ENCODE measurements at regions not wholly inside any gene's neighbourhood (a gene's known extent, or its start where the extent isn't known, plus 50 kb on each side); places are given as distances from the start of the nearest gene placed in this dataset.
"Not testable (repeated sequence)": the region's sequence is repeated elsewhere in the genome, so short reads cannot be mapped to it uniquely, and the experiment has no call there.

GRCh38 chr17:63190821-63191370 lies 224.9 kb downstream of the TANC2 start:
- Mint-ChIP-seq H3K27me3 (no peaks in the 10 kb centered on the region), H3K27ac (no peak overlapping the region), H3K4me3 (no peak overlapping the region), H3K36me3 (ENCODE audit: low read depth) (peaks cover 1% of the 10 kb centered on the region), H3K9me3 (no peaks in the 10 kb centered on the region), H3K4me1 (no peaks in the 10 kb centered on the region)
- intact Hi-C loops (cut with micrococcal nuclease) = no loop called here
- DNase-seq = no peak

- H3K36me3 Mint-ChIP-seq (ENCODE audit: low read depth) = peaks cover 2% of the 10 kb centered on the region
- H3K4me3 Mint-ChIP-seq = no peak overlapping the region
- no peaks in the 10 kb centered on the region for H3K27me3 Mint-ChIP-seq
- no peaks in the 10 kb centered on the region for H3K4me1 Mint-ChIP-seq
- H3K27ac Mint-ChIP-seq = no peak overlapping the region
- H3K9me3 Mint-ChIP-seq = no peaks in the 10 kb centered on the region
- DNase-seq = no peak
- intact Hi-C loops (cut with micrococcal nuclease) = no loop called here
Observed at GRCh38 chr17:63191610-63192009, 225.6 kb downstream of the TANC2 start.

GRCh38 chr17:63193827-63194226 lies 227.8 kb downstream of the TANC2 start:
- no peak for DNase-seq
- no peaks in the 10 kb centered on the region for H3K27me3 Mint-ChIP-seq
- no peak overlapping the region for H3K4me3 Mint-ChIP-seq
- peaks cover 2% of the 10 kb centered on the region for H3K36me3 Mint-ChIP-seq (ENCODE audit: low read depth)
- no peaks in the 10 kb centered on the region for H3K9me3 Mint-ChIP-seq
- H3K4me1 Mint-ChIP-seq = peaks cover 2% of the 10 kb centered on the region
- H3K27ac Mint-ChIP-seq = no peak overlapping the region
- intact Hi-C loops (cut with micrococcal nuclease) = no loop called here

GRCh38 chr17:63196772-63197335 lies 230.8 kb downstream of the TANC2 start:
- DNase-seq = no peak
- Mint-ChIP-seq H3K4me1 (peaks cover 2% of the 10 kb centered on the region), H3K27ac (no peak overlapping the region), H3K4me3 (no peak overlapping the region), H3K36me3 (ENCODE audit: low read depth) (peaks cover 2% of the 10 kb centered on the region), H3K9me3 (no peaks in the 10 kb centered on the region), H3K27me3 (no peaks in the 10 kb centered on the region)
- intact Hi-C loops (cut with micrococcal nuclease) = no loop called here

- Mint-ChIP-seq H3K36me3 (ENCODE audit: low read depth) (no peaks in the 10 kb centered on the region), H3K4me1 (no peaks in the 10 kb centered on the region), H3K4me3 (no peak overlapping the region), H3K27me3 (peaks cover 2% of the 10 kb centered on the region), H3K27ac (no peak overlapping the region), H3K9me3 (peaks cover 5% of the 10 kb centered on the region)
- no peak for DNase-seq
- intact Hi-C loops (cut with micrococcal nuclease) = no loop called here
Observed at GRCh38 chr17:63203652-63204051, 237.6 kb downstream of the TANC2 start.

- DNase-seq = no peak
- H3K27ac Mint-ChIP-seq = no peak overlapping the region
- H3K9me3 Mint-ChIP-seq = no peaks in the 10 kb centered on the region
- no peaks in the 10 kb centered on the region for H3K36me3 Mint-ChIP-seq (ENCODE audit: low read depth)
- H3K27me3 Mint-ChIP-seq = no peaks in the 10 kb centered on the region
- H3K4me1 Mint-ChIP-seq = no peaks in the 10 kb centered on the region
- H3K4me3 Mint-ChIP-seq = no peak overlapping the region
- intact Hi-C loops (cut with micrococcal nuclease) = no loop called here
Observed at GRCh38 chr17:63221939-63222338, 224.2 kb downstream of the CYB561 start.

GRCh38 chr17:63222655-63223054 lies 223.5 kb downstream of the CYB561 start:
- H3K4me1 Mint-ChIP-seq = no peaks in the 10 kb centered on the region
- H3K27ac Mint-ChIP-seq = no peak overlapping the region
- no peak for DNase-seq
- H3K4me3 Mint-ChIP-seq = no peak overlapping the region
- no peaks in the 10 kb centered on the region for H3K9me3 Mint-ChIP-seq
- no peaks in the 10 kb centered on the region for H3K27me3 Mint-ChIP-seq
- no peaks in the 10 kb centered on the region for H3K36me3 Mint-ChIP-seq (ENCODE audit: low read depth)
- intact Hi-C loops (cut with micrococcal nuclease) = no loop called here

GRCh38 chr17:63223212-63223911 lies 222.7 kb downstream of the CYB561 start:
- intact Hi-C loops (cut with micrococcal nuclease) = no loop called here
- H3K4me1 Mint-ChIP-seq = no peaks in the 10 kb centered on the region
- H3K36me3 Mint-ChIP-seq (ENCODE audit: low read depth) = no peaks in the 10 kb centered on the region
- no peaks in the 10 kb centered on the region for H3K27me3 Mint-ChIP-seq
- H3K27ac Mint-ChIP-seq = no peak overlapping the region
- H3K9me3 Mint-ChIP-seq = peaks cover 3% of the 10 kb centered on the region
- no peak overlapping the region for H3K4me3 Mint-ChIP-seq
- no peak for DNase-seq

- H3K36me3 Mint-ChIP-seq (ENCODE audit: low read depth) = no peaks in the 10 kb centered on the region
- no peak overlapping the region for H3K27ac Mint-ChIP-seq
- no peaks in the 10 kb centered on the region for H3K27me3 Mint-ChIP-seq
- peaks cover 3% of the 10 kb centered on the region for H3K9me3 Mint-ChIP-seq
- no peak for DNase-seq
- no peaks in the 10 kb centered on the region for H3K4me1 Mint-ChIP-seq
- H3K4me3 Mint-ChIP-seq = no peak overlapping the region
- intact Hi-C loops (cut with micrococcal nuclease) = no loop called here
Observed at GRCh38 chr17:63224644-63225043, 221.5 kb downstream of the CYB561 start.

GRCh38 chr17:63226720-63227119 lies 219.4 kb downstream of the CYB561 start:
- DNase-seq; H3K27ac Mint-ChIP-seq; H3K36me3 Mint-ChIP-seq (ENCODE audit: low read depth); H3K4me3 Mint-ChIP-seq; H3K27me3 Mint-ChIP-seq; H3K4me1 Mint-ChIP-seq; intact Hi-C loops (cut with micrococcal nuclease); H3K9me3 Mint-ChIP-seq: not testable (repeated sequence)

GRCh38 chr17:63231015-63231620 lies 215.0 kb downstream of the CYB561 start:
- H3K4me3 Mint-ChIP-seq; H3K4me1 Mint-ChIP-seq; H3K27me3 Mint-ChIP-seq; H3K27ac Mint-ChIP-seq; H3K9me3 Mint-ChIP-seq; H3K36me3 Mint-ChIP-seq (ENCODE audit: low read depth); intact Hi-C loops (cut with micrococcal nuclease); DNase-seq: not testable (repeated sequence)

- intact Hi-C loops (cut with micrococcal nuclease) = no loop called here
- peaks cover 6% of the 10 kb centered on the region for H3K9me3 Mint-ChIP-seq
- H3K27me3 Mint-ChIP-seq = peaks cover 4% of the 10 kb centered on the region
- H3K27ac Mint-ChIP-seq = no peak overlapping the region
- no peaks in the 10 kb centered on the region for H3K36me3 Mint-ChIP-seq (ENCODE audit: low read depth)
- no peaks in the 10 kb centered on the region for H3K4me1 Mint-ChIP-seq
- DNase-seq = no peak
- H3K4me3 Mint-ChIP-seq = no peak overlapping the region
Observed at GRCh38 chr17:63232565-63233310, 213.4 kb downstream of the CYB561 start.

GRCh38 chr17:63240106-63240505 lies 206.0 kb downstream of the CYB561 start:
- Mint-ChIP-seq H3K27me3 (peaks cover 4% of the 10 kb centered on the region), H3K4me3 (no peak overlapping the region), H3K36me3 (ENCODE audit: low read depth) (no peaks in the 10 kb centered on the region), H3K4me1 (no peaks in the 10 kb centered on the region), H3K27ac (no peak overlapping the region), H3K9me3 (no peaks in the 10 kb centered on the region)
- intact Hi-C loops (cut with micrococcal nuclease) = no loop called here
- no peak for DNase-seq

- no peaks in the 10 kb centered on the region for H3K4me1 Mint-ChIP-seq
- H3K27ac Mint-ChIP-seq = no peak overlapping the region
- peaks cover 7% of the 10 kb centered on the region for H3K27me3 Mint-ChIP-seq
- intact Hi-C loops (cut with micrococcal nuclease) = no loop called here
- H3K36me3 Mint-ChIP-seq (ENCODE audit: low read depth) = no peaks in the 10 kb centered on the region
- no peak for DNase-seq
- H3K9me3 Mint-ChIP-seq = no peaks in the 10 kb centered on the region
- H3K4me3 Mint-ChIP-seq = no peak overlapping the region
Observed at GRCh38 chr17:63246344-63246743, 199.8 kb downstream of the CYB561 start.

Data from activated CD4-positive, alpha-beta T cell treated with anti-CD3 and anti-CD28 coated beads, Interleukin-2, amount 10 ng/mL, durations not matched to agents 24 days and 14 days (primary cell).